NCI-H524 treated with DMSO at 0.1 percent for 48 hours (cell line): ENCODE measurements at regions not wholly inside any gene's neighbourhood (a gene's known extent, or its start where the extent isn't known, plus 50 kb on each side); places are given as distances from the start of the nearest gene placed in this dataset.
"Not testable (repeated sequence)": the region's sequence is repeated elsewhere in the genome, so short reads cannot be mapped to it uniquely, and the experiment has no call there.

Source experiments
- DNase-seq: peaks from one replicate; lab custom pipeline; 2025; lab: John Stamatoyannopoulos, UW

- DNase-seq, result no peak
These were observed 116.7 kb upstream of the NPAS2 start for GRCh38 chr2:100703213-100703612.

GRCh38 chr2:100703739-100704138 is 116.2 kb upstream of the NPAS2 start:
- DNase-seq, result no peak

DNA sequence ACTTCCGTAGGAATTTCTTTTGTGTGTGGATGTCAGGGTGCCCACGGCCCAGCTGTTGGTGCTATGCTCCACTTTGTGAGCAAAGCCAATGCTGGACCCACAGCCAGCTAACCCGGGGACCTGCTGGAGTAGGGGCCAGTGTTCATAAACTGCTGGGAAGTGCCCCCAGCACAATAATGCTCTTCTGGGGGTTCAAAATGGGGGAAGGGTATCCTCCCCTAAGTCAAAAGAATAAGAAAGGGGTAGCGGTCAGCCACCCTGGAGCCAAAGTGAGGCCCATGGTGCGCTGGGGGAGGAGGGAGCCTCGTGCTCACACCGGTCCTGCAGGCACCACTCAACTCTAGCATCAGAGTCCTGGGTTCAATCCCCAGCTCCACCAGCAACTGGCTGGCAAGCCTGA is 115.8 kb upstream of the NPAS2 start:
- no peak for DNase-seq

- DNase-seq, result no peak
These were observed 115.2 kb upstream of the NPAS2 start for GRCh38 chr2:100704711-100705110.

- DNase-seq, result no peak
These were observed 112.7 kb upstream of the NPAS2 start for GRCh38 chr2:100707016-100707947.

GRCh38 chr2:100708333-100708732 is 111.6 kb upstream of the NPAS2 start:
- no peak for DNase-seq

GRCh38 chr2:100713106-100713505 is 106.8 kb upstream of the NPAS2 start:
- DNase-seq, result no peak

- peak; percentile 49 for DNase-seq
These were observed 105.4 kb upstream of the NPAS2 start for GRCh38 chr2:100714396-100715010.

DNA sequence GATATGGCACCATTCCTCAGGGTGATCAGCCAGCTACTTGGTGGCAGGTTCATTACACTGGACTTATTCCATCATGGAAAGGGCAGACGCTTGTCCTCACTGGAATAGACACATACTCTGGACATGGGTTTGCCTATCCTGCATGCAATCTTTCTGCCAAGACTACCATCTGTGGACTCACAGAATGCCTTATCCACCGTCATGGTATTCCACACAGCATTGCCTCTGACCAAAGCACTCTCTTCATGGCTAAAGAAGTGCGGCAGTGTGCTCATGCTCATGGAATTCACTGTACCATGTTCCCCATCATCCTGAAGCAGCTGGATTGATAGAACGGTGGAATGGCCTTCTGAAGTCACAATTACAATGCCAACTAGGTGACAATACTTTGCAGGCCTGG is 104.1 kb upstream of the NPAS2 start:
- DNase-seq, result not testable (repeated sequence)

DNA sequence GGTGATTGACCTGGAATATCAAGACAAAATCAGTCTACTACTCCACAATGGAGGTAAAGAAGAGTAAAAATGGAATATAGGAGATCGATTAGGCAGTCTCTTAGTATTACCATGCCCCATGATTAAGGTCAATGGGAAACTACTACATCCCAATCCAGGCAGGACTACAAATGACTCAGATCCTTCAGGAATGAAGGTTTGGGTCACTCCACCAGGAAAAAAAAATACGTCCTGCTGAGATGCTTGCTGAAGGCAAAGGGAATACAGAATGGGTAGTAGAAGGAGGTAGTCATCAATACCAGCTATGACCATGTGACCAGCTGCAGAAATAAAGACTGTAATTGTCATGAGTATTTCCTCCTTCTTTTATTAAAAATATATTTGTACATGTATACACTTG is 103.4 kb upstream of the NPAS2 start:
- DNase-seq, result no peak

GRCh38 chr2:100718065-100718629 is 101.8 kb upstream of the NPAS2 start:
- DNase-seq, result no peak

- no peak for DNase-seq
These were observed 99.5 kb upstream of the NPAS2 start for GRCh38 chr2:100720445-100720844.

DNA sequence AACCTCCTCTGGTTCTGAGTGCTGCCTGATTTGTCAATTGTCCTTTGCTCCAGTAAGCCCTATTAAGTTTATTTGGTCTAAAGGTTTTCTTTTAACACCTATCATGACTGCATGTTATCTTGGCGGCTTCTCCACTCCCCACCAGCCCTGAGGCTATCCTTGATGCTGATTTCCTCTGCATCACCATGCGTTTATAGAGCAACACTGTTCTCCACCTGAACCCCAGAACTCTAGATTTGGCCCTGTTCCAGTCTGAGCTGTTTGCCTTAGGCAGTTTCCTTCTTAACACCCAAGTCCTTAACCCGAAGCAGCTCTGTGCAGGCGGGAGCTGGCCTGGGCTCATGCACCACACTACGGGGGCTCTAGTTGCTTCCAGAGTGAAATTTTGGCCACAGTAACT is 98.2 kb upstream of the NPAS2 start:
- DNase-seq, result no peak

DNA sequence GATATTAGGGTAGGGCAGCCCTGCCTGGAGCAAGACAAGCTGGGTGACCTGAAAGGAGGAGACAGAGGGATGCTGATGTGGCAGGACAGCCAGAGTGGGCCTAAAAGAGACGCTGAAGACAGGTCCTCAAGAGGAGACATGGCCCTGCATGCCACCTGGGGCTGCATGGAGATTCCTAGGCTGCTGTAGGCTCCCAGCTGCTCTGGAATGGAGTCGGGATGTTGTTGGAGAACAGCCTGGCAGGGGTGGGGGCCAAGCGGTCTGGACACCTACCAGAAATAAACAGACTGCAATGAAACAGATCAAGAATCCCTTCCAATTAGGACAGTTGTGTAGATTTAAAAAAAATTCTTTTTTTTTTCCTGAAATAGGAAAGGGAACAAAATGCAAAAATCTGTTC is 97.8 kb upstream of the NPAS2 start:
- no peak for DNase-seq

DNA sequence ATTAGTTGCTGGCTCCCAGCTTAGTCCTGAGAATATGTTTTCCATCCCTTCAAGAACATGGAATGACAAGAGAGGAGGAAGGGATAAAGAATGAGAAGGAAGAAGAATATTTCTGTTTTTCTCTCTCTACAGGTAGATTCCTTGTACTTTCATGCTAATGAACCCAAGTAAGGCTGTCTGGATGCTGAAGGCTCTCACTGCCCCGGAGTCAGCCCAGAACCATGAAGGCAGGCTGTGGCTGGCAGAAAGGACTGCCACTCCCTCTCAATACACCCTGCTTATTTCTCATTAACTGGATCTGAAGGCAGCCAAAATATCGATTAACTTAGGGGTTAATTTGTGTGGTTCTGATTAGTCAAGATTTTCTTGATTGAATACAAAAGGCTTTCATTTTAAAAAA is 93.1 kb upstream of the NPAS2 start:
- no peak for DNase-seq

- DNase-seq, result peak; percentile 1
These were observed 89.6 kb upstream of the NPAS2 start for GRCh38 chr2:100730290-100730868.

GRCh38 chr2:100731535-100731981 is 88.4 kb upstream of the NPAS2 start:
- no peak for DNase-seq

DNA sequence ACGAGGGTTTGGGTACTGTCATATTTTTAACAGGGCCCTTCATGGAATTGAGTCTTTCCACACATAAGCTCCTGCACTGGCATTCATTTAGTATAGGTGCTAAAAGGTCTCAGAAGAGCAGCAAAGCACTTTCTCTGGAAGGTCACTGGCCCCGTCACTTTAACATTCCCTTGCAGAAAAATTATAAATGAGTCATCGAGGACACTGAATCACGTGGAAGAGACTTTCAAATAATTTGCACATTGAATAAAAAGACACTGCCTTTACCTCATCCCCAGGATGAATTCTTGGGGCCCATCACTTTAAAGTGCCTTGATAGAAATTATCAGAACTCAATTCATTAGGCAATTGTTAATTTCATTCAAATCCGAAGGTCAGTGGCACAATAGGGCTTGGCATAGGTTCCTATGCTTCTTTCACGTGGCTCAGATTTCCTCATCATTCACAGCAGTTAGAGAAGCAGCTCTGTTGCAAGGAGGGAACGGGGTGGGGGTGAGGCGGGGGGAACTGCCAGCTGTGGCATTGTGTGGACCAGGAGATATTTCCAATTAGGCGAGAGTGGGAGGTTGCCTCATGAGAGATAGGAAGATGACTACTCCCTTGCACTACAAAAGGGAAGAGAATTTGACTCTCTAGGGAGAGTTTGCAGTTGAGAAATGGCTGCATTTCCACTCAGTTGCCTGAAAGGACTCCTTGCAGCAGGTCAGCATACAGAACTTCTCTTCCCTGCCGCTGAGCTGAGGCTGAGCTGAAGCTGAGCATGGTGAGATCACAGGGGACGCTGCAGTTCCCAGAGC is 86.3 kb upstream of the NPAS2 start:
- DNase-seq, result no peak

GRCh38 chr2:100736121-100736915 is 83.6 kb upstream of the NPAS2 start:
- no peak for DNase-seq

DNA sequence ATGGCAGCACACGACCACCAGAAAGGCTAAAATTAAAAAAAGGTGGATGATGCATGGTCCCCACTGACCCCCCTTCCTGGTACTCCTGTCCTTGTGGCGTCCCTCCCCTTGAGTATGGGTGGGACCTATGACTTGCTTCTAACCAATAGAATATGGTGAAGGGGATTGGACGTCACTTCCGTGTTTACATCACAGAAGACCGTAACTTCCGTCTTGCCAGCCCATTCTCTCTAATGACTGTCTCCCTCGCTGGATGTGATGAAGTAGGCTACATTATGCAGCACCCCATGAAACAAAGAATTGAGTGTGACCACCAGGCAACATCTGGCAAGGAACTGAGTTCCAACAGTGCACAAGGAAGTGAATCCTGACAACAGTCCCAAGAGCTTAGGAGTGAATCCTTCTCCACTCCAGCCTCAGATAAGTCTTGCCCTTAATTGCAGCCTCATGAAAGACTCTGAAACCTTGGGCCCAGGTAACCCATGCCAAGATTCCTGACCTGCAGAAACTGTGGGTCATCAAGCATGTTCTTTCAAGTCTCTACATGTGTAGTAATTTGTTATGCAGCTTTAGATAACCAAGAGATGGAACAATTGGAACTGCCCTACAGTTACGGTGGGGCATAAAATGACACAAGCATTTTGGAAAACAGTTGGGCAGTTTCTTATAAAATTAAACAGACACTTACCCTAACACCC is 80.1 kb upstream of the NPAS2 start:
- DNase-seq, result no peak
